ENCODE measurements at regions not wholly inside any gene's neighbourhood (a gene's known extent, or its start where the extent isn't known, plus 50 kb on each side); places are given as distances from the start of the nearest gene placed in this dataset.
"Not testable (repeated sequence)": the region's sequence is repeated elsewhere in the genome, so short reads cannot be mapped to it uniquely, and the experiment has no call there.

GRCh38 chr17:78300962-78301820, 58.7 kb downstream of the SOCS3 start:
- Histone ChIP-seq H3F3A (ENCODE audit: insufficient read depth) (no peaks in the 10 kb centered on the region), H3K9me2 (ENCODE audit: insufficient read depth) (no peaks in the 10 kb centered on the region), H3K9me3 (ENCODE audit: low read depth) (no peaks in the 10 kb centered on the region), H3K79me2 (ENCODE audit: insufficient read depth) (no peaks in the 10 kb centered on the region), H2AFZ (peak overlapping the region; percentile 15; the same call in 1 of the 2 replicates), H3K9ac (no peak overlapping the region), H3K4me3 (no peak overlapping the region), H3K27me3 (replicated peaks; ENCODE audit: insufficient read depth) (no peaks in the 10 kb centered on the region), H3K27ac (no peak overlapping the region), H3K36me3 (ENCODE audit: low read depth) (no peaks in the 10 kb centered on the region), H4K20me1 (ENCODE audit: insufficient read depth) (no peaks in the 10 kb centered on the region), H3K4me2 (ENCODE audit: unreplicated experiment) (no peak overlapping the region), H3K4me1 (ENCODE audit: insufficient read depth) (no peaks in the 10 kb centered on the region)
- in situ Hi-C loops (cut with MboI) = no loop called here
- TF ChIP-seq EZH2 (IDR thresholded peaks at IDR 0.05; ENCODE audit: insufficient read depth, poor library complexity, severe bottlenecking) (no peak), EZH2phosphoT487 (IDR thresholded peaks at IDR 0.05; ENCODE audit: insufficient read depth, low read depth) (no peak)
- WGBS, 2 experiments (ENCODE audit: low coverage in 1 of 2, low lambda C conversion rate in 2 of 2, missing lambda C conversion rate in 2 of 2) = 83% methylated on average over 19 of the region's 19 CpGs
- peak; percentile 37 for DNase-seq

GRCh38 chr17:78299049-78299448, 60.8 kb downstream of the SOCS3 start:
- DNase-seq = no peak
- H3K79me2 ChIP-seq (ENCODE audit: insufficient read depth) = no peaks in the 10 kb centered on the region
- H3K4me2 ChIP-seq (ENCODE audit: unreplicated experiment) = no peak overlapping the region
- no peaks in the 10 kb centered on the region for H3K9me3 ChIP-seq (ENCODE audit: low read depth)
- WGBS, 2 experiments (ENCODE audit: low coverage in 1 of 2, low lambda C conversion rate in 2 of 2, missing lambda C conversion rate in 2 of 2) = 81 to 85% methylated on average over 11 of the region's 11 CpGs
- no peaks in the 10 kb centered on the region for H3F3A ChIP-seq (ENCODE audit: insufficient read depth)
- no peaks in the 10 kb centered on the region for H3K36me3 ChIP-seq (ENCODE audit: low read depth)
- no peak overlapping the region for H3K27ac ChIP-seq
- H4K20me1 ChIP-seq (ENCODE audit: insufficient read depth) = no peaks in the 10 kb centered on the region
- H2AFZ ChIP-seq = no peak overlapping the region
- H3K4me1 ChIP-seq (ENCODE audit: insufficient read depth) = no peaks in the 10 kb centered on the region
- no peaks in the 10 kb centered on the region for H3K9me2 ChIP-seq (ENCODE audit: insufficient read depth)
- TF ChIP-seq EZH2phosphoT487 (IDR thresholded peaks at IDR 0.05; ENCODE audit: insufficient read depth, low read depth) (no peak), EZH2 (IDR thresholded peaks at IDR 0.05; ENCODE audit: insufficient read depth, poor library complexity, severe bottlenecking) (no peak)
- no peaks in the 10 kb centered on the region for H3K27me3 ChIP-seq (replicated peaks; ENCODE audit: insufficient read depth)
- in situ Hi-C loops (cut with MboI) = no loop called here
- H3K4me3 ChIP-seq = no peak overlapping the region
- no peak overlapping the region for H3K9ac ChIP-seq

- H3K27me3 ChIP-seq (replicated peaks; ENCODE audit: insufficient read depth) = no peaks in the 10 kb centered on the region
- whole genome bisulfite sequencing, 2 experiments (ENCODE audit: low coverage in 1 of 2, low lambda C conversion rate in 2 of 2, missing lambda C conversion rate in 2 of 2) = 88% methylated on average over 15 of the region's 15 CpGs
- H2AFZ ChIP-seq = no peak overlapping the region
- H3K79me2 ChIP-seq (ENCODE audit: insufficient read depth) = no peaks in the 10 kb centered on the region
- H3K4me1 ChIP-seq (ENCODE audit: insufficient read depth) = no peaks in the 10 kb centered on the region
- no peak overlapping the region for H3K27ac ChIP-seq
- H3K36me3 ChIP-seq (ENCODE audit: low read depth) = no peaks in the 10 kb centered on the region
- in situ Hi-C loops (cut with MboI) = no loop called here
- no peak for DNase-seq
- no peak overlapping the region for H3K9ac ChIP-seq
- H3K4me2 ChIP-seq (ENCODE audit: unreplicated experiment) = no peak overlapping the region
- H3F3A ChIP-seq (ENCODE audit: insufficient read depth) = no peaks in the 10 kb centered on the region
- H3K9me2 ChIP-seq (ENCODE audit: insufficient read depth) = no peaks in the 10 kb centered on the region
- no peaks in the 10 kb centered on the region for H3K9me3 ChIP-seq (ENCODE audit: low read depth)
- no peaks in the 10 kb centered on the region for H4K20me1 ChIP-seq (ENCODE audit: insufficient read depth)
- no peak for TF ChIP-seq EZH2 (IDR thresholded peaks at IDR 0.05; ENCODE audit: insufficient read depth, poor library complexity, severe bottlenecking)
- TF ChIP-seq EZH2phosphoT487 (IDR thresholded peaks at IDR 0.05; ENCODE audit: insufficient read depth, low read depth) = no peak
- H3K4me3 ChIP-seq = no peak overlapping the region
These were observed 63.3 kb downstream of the TMEM235 start for GRCh38 chr17:78294776-78295175.

GRCh38 chr17:78294356-78294755, 62.9 kb downstream of the TMEM235 start:
- Histone ChIP-seq H2AFZ (no peak overlapping the region), H3F3A (ENCODE audit: insufficient read depth) (no peaks in the 10 kb centered on the region), H3K79me2 (ENCODE audit: insufficient read depth) (no peaks in the 10 kb centered on the region), H3K9me3 (ENCODE audit: low read depth) (no peaks in the 10 kb centered on the region), H3K9ac (no peak overlapping the region), H3K9me2 (ENCODE audit: insufficient read depth) (no peaks in the 10 kb centered on the region), H3K36me3 (ENCODE audit: low read depth) (no peaks in the 10 kb centered on the region), H4K20me1 (ENCODE audit: insufficient read depth) (no peaks in the 10 kb centered on the region), H3K4me1 (ENCODE audit: insufficient read depth) (no peaks in the 10 kb centered on the region), H3K4me2 (ENCODE audit: unreplicated experiment) (no peak overlapping the region), H3K4me3 (no peak overlapping the region), H3K27me3 (replicated peaks; ENCODE audit: insufficient read depth) (no peaks in the 10 kb centered on the region), H3K27ac (no peak overlapping the region)
- WGBS, 2 experiments (ENCODE audit: low coverage in 1 of 2, low lambda C conversion rate in 2 of 2, missing lambda C conversion rate in 2 of 2) = 81 to 87% methylated on average over 9 of the region's 9 CpGs
- no peak for DNase-seq
- in situ Hi-C loops (cut with MboI) = no loop called here
- TF ChIP-seq EZH2phosphoT487 (IDR thresholded peaks at IDR 0.05; ENCODE audit: insufficient read depth, low read depth) (no peak), EZH2 (IDR thresholded peaks at IDR 0.05; ENCODE audit: insufficient read depth, poor library complexity, severe bottlenecking) (no peak)

- H3K36me3 ChIP-seq (ENCODE audit: low read depth); DNase-seq; in situ Hi-C loops (cut with MboI); H3K9ac ChIP-seq; H3F3A ChIP-seq (ENCODE audit: insufficient read depth); H3K9me3 ChIP-seq (ENCODE audit: low read depth); H3K4me1 ChIP-seq (ENCODE audit: insufficient read depth); H3K4me2 ChIP-seq (ENCODE audit: unreplicated experiment); H3K9me2 ChIP-seq (ENCODE audit: insufficient read depth); H2AFZ ChIP-seq; H3K79me2 ChIP-seq (ENCODE audit: insufficient read depth); H4K20me1 ChIP-seq (ENCODE audit: insufficient read depth); H3K4me3 ChIP-seq; H3K27me3 ChIP-seq (replicated peaks; ENCODE audit: insufficient read depth); H3K27ac ChIP-seq: not testable (repeated sequence)
- WGBS, 2 experiments (ENCODE audit: low coverage in 1 of 2, low lambda C conversion rate in 2 of 2, missing lambda C conversion rate in 2 of 2) = 71 to 78% methylated on average over 6 of the region's 6 CpGs
These were observed 61.7 kb downstream of the TMEM235 start for GRCh38 chr17:78293151-78293550.

Data from GM23248 (cell line).